ENCODE measurements at regions not wholly inside any gene's neighbourhood (a gene's known extent, or its start where the extent isn't known, plus 50 kb on each side); places are given as distances from the start of the nearest gene placed in this dataset.

GRCh38 chr2:8132351-8132831 lies 549.5 kb upstream of the ID2 start:
- TF ChIP-seq CTCF (IDR thresholded peaks at IDR 0.05; ENCODE audit: poor library complexity, severe bottlenecking) (no peak), EZH2 (IDR thresholded peaks at IDR 0.05; ENCODE audit: borderline replicate concordance, insufficient read depth, low read length, poor library complexity, severe bottlenecking) (no peak), POLR2AphosphoS5 (IDR thresholded peaks at IDR 0.05) (no peak), RAD21 (conservative IDR thresholded peaks at IDR 0.05) (no peak), REST (IDR thresholded peaks at IDR 0.05; ENCODE audit: borderline replicate concordance) (no peak)

Data from neural cell (in vitro differentiated cells).